ENCODE measurements at regions not wholly inside any gene's neighbourhood (a gene's known extent, or its start where the extent isn't known, plus 50 kb on each side); places are given as distances from the start of the nearest gene placed in this dataset.

GRCh38 chr6:19329078-19329477 is 508.1 kb upstream of the ID4 start:
- TF ChIP-seq CTCF (IDR thresholded peaks at IDR 0.05; ENCODE audit: low read depth, low read length), result no peak
- TF ChIP-seq POLR2A (IDR thresholded peaks at IDR 0.05; ENCODE audit: extremely low read depth, insufficient read length), result no peak
- TF ChIP-seq MYC (IDR thresholded peaks at IDR 0.05; ENCODE audit: low read depth, low read length), result no peak
